Subcutaneous abdominal adipose tissue (tissue), 5 donors: ENCODE measurements at regions not wholly inside any gene's neighbourhood (a gene's known extent, or its start where the extent isn't known, plus 50 kb on each side); places are given as distances from the start of the nearest gene placed in this dataset.
"Not testable (repeated sequence)": the region's sequence is repeated elsewhere in the genome, so short reads cannot be mapped to it uniquely, and the experiment has no call there.

Experiments
- H3K27ac ChIP-seq: one replicate; pipeline ENCODE4 v1.7.0; 2013; ENCODE audit warnings: low read depth, mild to moderate bottlenecking, inconsistent platforms, low read length, moderate library complexity
- H3K27me3 ChIP-seq, 5 donors: one replicate each; pipeline ENCODE4 v1.7.0; 2013; ENCODE audit warnings: low read length in 5 of 5, inconsistent platforms in 1 of 5; ENCODE audit not compliant: control insufficient read depth in 5 of 5, insufficient read depth in 4 of 5
- H3K36me3 ChIP-seq, 5 donors: one replicate each; pipeline ENCODE4 v1.7.0; 2013; ENCODE audit warnings: low read length in 5 of 5; ENCODE audit not compliant: control insufficient read depth in 5 of 5, insufficient read depth in 5 of 5
- H3K4me1 ChIP-seq, 5 donors: one replicate each; pipeline ENCODE4 v1.7.0; 2013; ENCODE audit warnings: low read length in 5 of 5, mild to moderate bottlenecking in 3 of 5, moderate library complexity in 1 of 5; ENCODE audit not compliant: control insufficient read depth in 5 of 5, insufficient read depth in 5 of 5
- H3K4me3 ChIP-seq, 5 donors: one replicate each; pipeline ENCODE4 v1.7.0; 2013; ENCODE audit warnings: low read length in 5 of 5, low read depth in 1 of 5
- H3K9ac ChIP-seq, 5 donors: one replicate each; pipeline ENCODE4 v1.7.0; 2013; ENCODE audit warnings: low read length in 5 of 5, mild to moderate bottlenecking in 4 of 5, moderate library complexity in 3 of 5
- H3K9me3 ChIP-seq, 5 donors: one replicate each; pipeline ENCODE4 v1.7.0; 2013; ENCODE audit warnings: low read length in 5 of 5; ENCODE audit not compliant: control insufficient read depth in 5 of 5
- donor health status: healthy.
- donor health status: healthy.
- donor health status: healthy.
- donor health status: healthy.
- donor health status: healthy.

- no peaks in the 10 kb centered on the region for H3K4me1 ChIP-seq
- no peak overlapping the region for H3K4me3 ChIP-seq
- H3K9me3 ChIP-seq = no peaks in the 10 kb centered on the region
- H3K36me3 ChIP-seq = no peaks in the 10 kb centered on the region
- H3K27me3 ChIP-seq = no peaks in the 10 kb centered on the region
- H3K9ac ChIP-seq = no peak overlapping the region
- no peak overlapping the region for H3K27ac ChIP-seq
These were observed 132.5 kb downstream of the RPL10L start for GRCh38 chr14:46519121-46519520.

DNA sequence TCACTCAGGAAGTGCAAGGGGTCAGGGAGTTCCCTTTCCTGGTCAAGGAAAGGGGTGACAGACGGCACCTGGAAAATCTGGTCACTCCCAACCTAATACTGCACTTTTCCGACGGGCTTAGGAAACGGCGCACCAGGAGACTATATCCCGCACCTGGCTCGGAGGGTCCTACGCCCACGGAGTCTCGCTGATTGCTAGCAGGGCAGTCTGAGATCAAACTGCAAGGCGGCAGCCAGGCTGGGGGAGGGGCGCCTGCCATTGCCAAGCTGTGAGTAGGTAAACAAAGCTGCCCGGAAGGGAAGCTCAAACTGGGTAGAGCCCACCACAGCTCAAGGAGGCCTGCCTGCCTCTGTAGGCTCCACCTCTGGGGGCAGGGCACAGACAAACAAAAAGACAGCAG, 142.8 kb downstream of the RPL10L start:
- not testable (repeated sequence) for H3K4me3 ChIP-seq, H3K27ac ChIP-seq, H3K4me1 ChIP-seq, H3K27me3 ChIP-seq, H3K9me3 ChIP-seq, H3K36me3 ChIP-seq, H3K9ac ChIP-seq

DNA sequence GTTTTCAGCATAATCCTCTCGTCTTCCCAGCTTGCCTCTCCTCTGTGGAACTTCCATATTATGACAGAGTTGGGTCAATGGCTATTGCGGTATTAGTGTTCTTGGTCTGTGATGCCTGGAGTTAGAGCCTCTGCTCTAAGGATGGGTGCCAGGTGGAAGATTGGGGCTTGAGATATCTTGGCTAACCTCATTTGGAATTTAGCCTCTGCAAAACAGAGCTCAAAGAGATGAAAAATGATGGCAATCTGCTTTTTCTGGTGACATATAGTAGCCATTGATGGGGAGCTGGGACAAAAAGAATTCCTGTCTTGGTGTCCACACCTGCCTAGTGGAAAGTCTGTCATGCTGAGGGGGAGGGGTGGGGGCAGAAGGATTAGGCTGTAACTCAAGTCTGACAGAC, 152.1 kb downstream of the RPL10L start:
- H3K9me3 ChIP-seq = peaks cover 0 to 5% (median 0%) of the 10 kb centered on the region in 5 donors
- no peak overlapping the region for H3K9ac ChIP-seq
- no peak overlapping the region for H3K27ac ChIP-seq
- no peaks in the 10 kb centered on the region for H3K4me1 ChIP-seq
- no peaks in the 10 kb centered on the region for H3K27me3 ChIP-seq
- no peak overlapping the region for H3K4me3 ChIP-seq
- no peaks in the 10 kb centered on the region for H3K36me3 ChIP-seq

- H3K4me1 ChIP-seq = no peaks in the 10 kb centered on the region
- H3K27me3 ChIP-seq = no peaks in the 10 kb centered on the region
- no peak overlapping the region for H3K9ac ChIP-seq
- peaks cover 0 to 5% (median 0%) of the 10 kb centered on the region in 5 donors for H3K9me3 ChIP-seq
- no peaks in the 10 kb centered on the region for H3K36me3 ChIP-seq
- no peak overlapping the region for H3K4me3 ChIP-seq
- no peak overlapping the region for H3K27ac ChIP-seq
These were observed 155.2 kb downstream of the RPL10L start for GRCh38 chr14:46496409-46496808.

DNA sequence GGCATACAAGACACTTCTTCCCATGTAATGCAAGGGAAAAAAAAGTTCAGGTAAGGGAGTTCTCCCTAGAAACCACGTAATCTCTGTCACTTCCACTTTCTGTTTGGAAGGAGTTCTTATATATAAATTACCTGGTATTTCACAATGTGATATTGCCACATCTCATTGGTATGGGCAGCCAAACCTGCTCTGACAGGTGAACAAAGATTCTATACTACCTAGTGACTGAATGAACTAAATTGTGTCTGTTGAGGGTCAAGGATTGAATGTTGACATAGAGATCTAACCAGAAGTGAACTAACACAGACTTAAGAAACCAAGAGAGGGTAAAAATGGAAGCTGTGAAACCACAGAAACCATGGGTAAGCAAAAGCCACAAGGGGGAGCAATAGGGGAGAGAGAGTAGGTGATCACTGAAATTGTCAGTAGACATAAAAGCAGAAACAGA, 161.3 kb downstream of the RPL10L start:
- no peaks in the 10 kb centered on the region for H3K9me3 ChIP-seq
- H3K4me1 ChIP-seq = no peaks in the 10 kb centered on the region
- H3K36me3 ChIP-seq = no peaks in the 10 kb centered on the region
- H3K9ac ChIP-seq = no peak overlapping the region
- no peak overlapping the region for H3K27ac ChIP-seq
- no peaks in the 10 kb centered on the region for H3K27me3 ChIP-seq
- no peak overlapping the region for H3K4me3 ChIP-seq

DNA sequence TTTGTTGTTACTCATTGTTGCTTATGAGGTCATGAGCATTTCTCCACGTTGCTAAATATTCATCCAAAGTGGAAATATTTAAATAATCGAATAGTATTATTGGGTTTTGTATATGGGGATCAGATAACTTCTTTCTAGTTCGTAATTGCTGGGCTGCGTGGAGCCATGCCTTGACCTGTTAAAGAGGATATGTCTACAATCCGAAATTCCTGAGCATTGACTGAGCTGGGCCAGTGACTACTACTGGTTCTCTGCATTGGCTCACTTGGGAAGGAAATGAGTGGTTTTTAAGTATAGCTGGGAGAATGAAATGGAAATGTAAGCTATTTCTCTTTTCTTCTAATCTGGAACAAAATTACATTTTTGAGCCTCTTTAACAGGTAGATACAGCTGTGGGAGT, 163.2 kb downstream of the RPL10L start:
- Histone ChIP-seq H3K27me3 (no peaks in the 10 kb centered on the region), H3K27ac (no peak overlapping the region), H3K9me3 (no peaks in the 10 kb centered on the region), H3K36me3 (no peaks in the 10 kb centered on the region), H3K9ac (no peak overlapping the region), H3K4me1 (no peaks in the 10 kb centered on the region), H3K4me3 (no peak overlapping the region)

- no peaks in the 10 kb centered on the region for H3K36me3 ChIP-seq
- H3K9ac ChIP-seq = no peak overlapping the region
- H3K27me3 ChIP-seq = no peaks in the 10 kb centered on the region
- H3K4me3 ChIP-seq = no peak overlapping the region
- no peaks in the 10 kb centered on the region for H3K9me3 ChIP-seq
- no peaks in the 10 kb centered on the region for H3K4me1 ChIP-seq
- H3K27ac ChIP-seq = no peak overlapping the region
These were observed 163.8 kb downstream of the RPL10L start for GRCh38 chr14:46487582-46488350.

GRCh38 chr14:46482200-46482599, 169.4 kb downstream of the RPL10L start:
- H3K4me1 ChIP-seq = no peaks in the 10 kb centered on the region
- no peak overlapping the region for H3K4me3 ChIP-seq
- peaks cover 0 to 6% (median 0%) of the 10 kb centered on the region in 5 donors for H3K9me3 ChIP-seq
- H3K27ac ChIP-seq = no peak overlapping the region
- no peaks in the 10 kb centered on the region for H3K36me3 ChIP-seq
- no peaks in the 10 kb centered on the region for H3K27me3 ChIP-seq
- no peak overlapping the region for H3K9ac ChIP-seq

DNA sequence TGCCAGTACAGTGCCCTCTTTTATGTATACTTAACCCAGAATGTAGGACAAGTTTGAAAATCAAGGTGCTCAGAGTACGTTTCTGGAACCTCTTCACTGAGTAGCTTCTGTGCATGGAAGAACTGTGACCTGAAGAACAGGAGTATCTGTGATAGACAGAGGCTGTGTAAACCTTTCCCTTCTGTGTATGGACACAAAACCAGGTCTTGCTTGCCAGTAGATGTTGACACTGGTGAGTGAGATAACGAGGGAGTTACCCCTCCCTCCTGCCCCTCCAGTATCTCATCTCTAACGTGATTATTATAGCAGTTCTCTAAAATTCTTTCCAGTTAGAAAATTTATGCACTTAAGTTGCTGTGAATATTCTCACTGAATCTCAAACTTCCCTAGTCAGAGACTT, 170.8 kb downstream of the RPL10L start:
- no peak overlapping the region for H3K27ac ChIP-seq
- H3K27me3 ChIP-seq = no peaks in the 10 kb centered on the region
- peaks cover 0 to 6% (median 0%) of the 10 kb centered on the region in 5 donors for H3K9me3 ChIP-seq
- no peaks in the 10 kb centered on the region for H3K36me3 ChIP-seq
- H3K4me1 ChIP-seq = no peaks in the 10 kb centered on the region
- H3K9ac ChIP-seq = no peak overlapping the region
- no peak overlapping the region for H3K4me3 ChIP-seq

DNA sequence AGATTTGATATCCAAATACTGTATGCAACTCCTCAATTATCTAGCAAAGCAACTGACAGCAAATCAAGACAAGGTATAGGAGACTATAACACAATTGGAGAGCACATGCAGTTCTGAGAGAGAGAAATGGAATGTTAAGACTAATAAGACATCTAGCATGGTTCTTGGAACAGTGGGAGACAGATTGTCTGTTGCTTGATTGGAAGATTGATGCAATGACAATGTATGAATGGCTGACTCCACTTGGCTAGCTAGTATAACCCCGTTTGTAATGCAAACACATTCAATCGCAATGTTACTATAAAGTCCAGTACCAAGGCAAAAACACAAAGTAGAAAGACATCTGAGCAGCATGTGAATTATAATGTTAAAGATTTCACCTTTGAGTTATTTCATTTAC, 179.3 kb downstream of the RPL10L start:
- H3K9ac ChIP-seq = no peak overlapping the region
- H3K4me1 ChIP-seq = no peaks in the 10 kb centered on the region
- no peaks in the 10 kb centered on the region for H3K9me3 ChIP-seq
- no peak overlapping the region for H3K27ac ChIP-seq
- no peaks in the 10 kb centered on the region for H3K36me3 ChIP-seq
- H3K4me3 ChIP-seq = no peak overlapping the region
- no peaks in the 10 kb centered on the region for H3K27me3 ChIP-seq
